ENCODE measurements at regions not wholly inside any gene's neighbourhood (a gene's known extent, or its start where the extent isn't known, plus 50 kb on each side); places are given as distances from the start of the nearest gene placed in this dataset.

GRCh38 chr7:24151944-24152343, 132.0 kb upstream of the NPY start:
- Histone ChIP-seq H3K4me2 (ENCODE audit: low read length) (no peak overlapping the region), H3K9ac (ENCODE audit: low read length) (no peak overlapping the region), H3K9me3 (ENCODE audit: low read length) (no peaks in the 10 kb centered on the region), H3K36me3 (ENCODE audit: insufficient read depth, low read length) (no peaks in the 10 kb centered on the region), H3K79me2 (replicated peaks; ENCODE audit: insufficient read depth, low read length) (no peaks in the 10 kb centered on the region), H3K4me3 (ENCODE audit: low read length) (no peak overlapping the region), H4K20me1 (ENCODE audit: insufficient read depth) (no peaks in the 10 kb centered on the region), H2AFZ (ENCODE audit: low read depth, low read length) (no peak overlapping the region), H3F3A (ENCODE audit: insufficient read depth, low read length, poor library complexity, severe bottlenecking) (no peaks in the 10 kb centered on the region), H3K9me2 (ENCODE audit: insufficient read depth, low read length) (no peaks in the 10 kb centered on the region), H3K27ac (ENCODE audit: low read length) (no peak overlapping the region), H3K27me3 (ENCODE audit: insufficient read depth, low read depth, low read length) (no peaks in the 10 kb centered on the region)
- TF ChIP-seq MXI1 (conservative IDR thresholded peaks at IDR 0.05; ENCODE audit: poor library complexity, severe bottlenecking), result no peak
- TF ChIP-seq SMC3 (conservative IDR thresholded peaks at IDR 0.05; ENCODE audit: poor library complexity), result no peak
- no peak for TF ChIP-seq EP300 (conservative IDR thresholded peaks at IDR 0.05; ENCODE audit: poor library complexity, severe bottlenecking)
- TF ChIP-seq POLR2AphosphoS5 (IDR thresholded peaks at IDR 0.05), result no peak
- TF ChIP-seq REST (IDR thresholded peaks at IDR 0.05; ENCODE audit: borderline replicate concordance), result no peak
- TF ChIP-seq RAD21 (conservative IDR thresholded peaks at IDR 0.05), result no peak
- no peak for TF ChIP-seq EZH2 (IDR thresholded peaks at IDR 0.05; ENCODE audit: borderline replicate concordance, insufficient read depth, low read length, poor library complexity, severe bottlenecking)
- no peak for TF ChIP-seq TAF1 (IDR thresholded peaks at IDR 0.05; ENCODE audit: low read depth)
- TF ChIP-seq CTCF (IDR thresholded peaks at IDR 0.05; ENCODE audit: poor library complexity, severe bottlenecking), result no peak

GRCh38 chr7:24152356-24152755, 131.6 kb upstream of the NPY start:
- Histone ChIP-seq H3K9me3 (ENCODE audit: low read length) (no peaks in the 10 kb centered on the region), H2AFZ (ENCODE audit: low read depth, low read length) (no peak overlapping the region), H3K4me2 (ENCODE audit: low read length) (no peak overlapping the region), H3F3A (ENCODE audit: insufficient read depth, low read length, poor library complexity, severe bottlenecking) (no peaks in the 10 kb centered on the region), H3K9me2 (ENCODE audit: insufficient read depth, low read length) (no peaks in the 10 kb centered on the region), H4K20me1 (ENCODE audit: insufficient read depth) (no peaks in the 10 kb centered on the region), H3K36me3 (ENCODE audit: insufficient read depth, low read length) (no peaks in the 10 kb centered on the region), H3K27ac (ENCODE audit: low read length) (no peak overlapping the region), H3K79me2 (replicated peaks; ENCODE audit: insufficient read depth, low read length) (no peaks in the 10 kb centered on the region), H3K27me3 (ENCODE audit: insufficient read depth, low read depth, low read length) (no peaks in the 10 kb centered on the region), H3K9ac (ENCODE audit: low read length) (no peak overlapping the region), H3K4me3 (ENCODE audit: low read length) (no peak overlapping the region)
- TF ChIP-seq CTCF (IDR thresholded peaks at IDR 0.05; ENCODE audit: poor library complexity, severe bottlenecking), result no peak
